DMS153 treated with DMSO at 0.1 percent for 48 hours (cell line): ENCODE measurements at regions not wholly inside any gene's neighbourhood (a gene's known extent, or its start where the extent isn't known, plus 50 kb on each side); places are given as distances from the start of the nearest gene placed in this dataset.
"Not testable (repeated sequence)": the region's sequence is repeated elsewhere in the genome, so short reads cannot be mapped to it uniquely, and the experiment has no call there.

Source experiments
- DNase-seq: peaks from one replicate; lab custom pipeline; 2025; ENCODE audit not compliant: unreplicated experiment; lab: John Stamatoyannopoulos, UW

DNA sequence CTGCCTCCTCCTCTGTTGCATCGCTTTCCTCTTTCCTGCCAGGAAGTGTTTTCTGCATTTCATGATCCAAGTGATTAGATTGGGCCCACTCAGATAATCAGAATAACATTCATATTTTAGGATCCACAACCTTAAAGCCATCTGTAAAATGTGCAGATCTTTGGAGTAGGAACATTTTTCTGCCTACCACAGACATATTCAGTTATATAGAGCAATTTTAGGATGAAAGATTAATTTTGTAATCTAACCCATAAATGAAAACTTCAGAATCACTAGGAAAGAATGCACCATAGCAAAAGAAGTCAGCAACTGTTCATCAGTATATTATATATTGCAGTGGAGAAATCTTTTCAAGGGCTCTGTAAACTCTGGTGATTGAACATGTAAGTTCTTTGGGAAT is 659.9 kb upstream of the LUZP2 start:
- no peak for DNase-seq

DNA sequence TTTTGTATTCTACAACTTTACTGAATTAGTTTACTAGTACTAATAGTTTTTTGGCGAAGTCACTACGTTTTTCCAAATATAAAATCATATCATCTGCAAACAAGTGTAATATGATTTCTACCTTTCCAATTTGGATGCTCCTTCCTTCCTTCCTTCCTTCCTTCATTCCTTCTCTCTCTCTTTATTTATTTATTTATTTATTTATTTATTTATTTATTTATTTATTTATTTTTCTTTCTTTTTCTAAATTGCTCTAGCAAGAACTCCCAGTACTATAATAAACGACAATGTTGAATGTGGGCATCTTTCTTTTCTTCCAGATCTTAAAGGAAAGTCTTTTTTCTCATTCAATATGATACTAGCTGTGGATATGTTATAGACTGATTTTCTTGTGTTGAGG is 656.0 kb upstream of the LUZP2 start:
- no peak for DNase-seq

DNA sequence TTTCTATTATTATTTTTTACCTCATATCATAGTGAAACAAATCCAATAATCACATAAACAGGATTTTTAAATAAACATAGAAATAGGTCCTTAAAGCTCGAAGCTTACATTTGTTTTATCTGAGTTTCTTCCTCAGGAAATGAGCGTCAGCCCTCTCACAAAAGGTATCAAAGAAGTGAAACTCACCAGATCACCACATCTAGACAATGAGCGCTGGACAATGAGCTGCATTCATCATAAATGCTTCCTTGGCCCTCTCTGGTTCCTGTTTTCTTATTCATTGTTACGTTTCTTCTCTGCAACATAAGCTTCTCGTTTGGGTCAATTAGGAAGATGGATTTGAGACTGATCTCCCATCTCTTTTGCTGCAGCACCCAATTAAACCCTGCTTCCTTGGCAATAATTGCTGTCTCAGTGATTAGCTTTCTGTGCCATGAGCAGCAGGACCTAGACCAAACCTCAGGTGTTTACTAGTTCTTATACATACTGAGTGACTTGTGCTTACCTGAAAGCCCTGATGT is 649.9 kb upstream of the LUZP2 start:
- DNase-seq = no peak

DNA sequence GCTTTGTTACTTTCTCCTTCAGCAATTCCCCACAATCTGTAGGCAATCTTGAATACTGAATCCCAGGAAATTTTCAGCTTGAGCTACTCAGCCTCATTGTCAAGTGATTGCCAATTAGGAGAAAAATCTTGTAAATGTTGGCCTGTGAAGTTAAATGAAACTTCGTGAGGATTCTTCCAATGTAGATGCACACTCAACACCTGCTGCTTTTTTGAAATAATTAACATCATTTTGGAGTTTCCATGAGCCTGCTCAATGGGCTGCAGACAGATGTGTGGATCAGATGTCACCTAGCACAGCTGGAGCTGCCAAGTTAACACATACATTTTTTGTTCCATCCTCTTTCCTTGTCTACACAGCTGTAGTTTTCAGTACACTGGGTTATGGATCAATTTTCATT is 645.6 kb upstream of the LUZP2 start:
- DNase-seq = no peak

DNA sequence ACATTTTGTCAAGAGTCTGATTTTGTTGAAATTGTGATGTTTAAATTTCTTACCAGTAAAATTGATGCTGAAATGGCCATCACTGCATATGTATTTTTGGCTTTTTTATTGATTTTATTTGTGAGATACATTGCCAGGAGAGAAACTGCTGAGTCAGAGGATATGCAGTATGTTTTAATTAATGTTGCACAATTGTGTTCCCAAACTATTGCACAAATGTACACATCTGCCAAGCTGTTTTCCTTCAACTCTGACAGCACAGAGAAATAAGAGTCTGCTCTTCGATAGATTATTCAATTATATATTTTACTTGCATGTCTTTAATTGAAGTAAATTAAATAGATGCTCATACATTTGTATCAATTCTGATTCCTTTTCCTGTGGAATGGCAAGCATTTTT is 640.2 kb upstream of the LUZP2 start:
- DNase-seq = no peak

DNA sequence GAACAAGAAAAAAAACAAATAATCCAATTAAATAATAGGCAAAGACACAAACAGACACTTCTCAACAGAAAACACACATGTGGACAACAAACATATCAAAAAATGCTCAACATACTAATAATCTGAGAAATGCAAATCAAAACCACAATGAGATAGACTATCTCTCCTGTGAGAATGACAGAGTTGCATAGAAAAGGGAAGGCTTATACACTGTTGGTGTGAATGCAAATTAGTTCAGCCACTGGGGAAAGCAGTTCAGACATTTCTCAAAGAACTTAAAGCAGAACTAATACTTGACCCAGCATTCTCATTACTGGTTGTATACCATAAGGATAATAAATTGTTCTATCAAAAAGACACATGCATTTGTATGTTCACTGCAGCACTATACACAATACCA is 637.8 kb upstream of the LUZP2 start:
- no peak for DNase-seq

DNA sequence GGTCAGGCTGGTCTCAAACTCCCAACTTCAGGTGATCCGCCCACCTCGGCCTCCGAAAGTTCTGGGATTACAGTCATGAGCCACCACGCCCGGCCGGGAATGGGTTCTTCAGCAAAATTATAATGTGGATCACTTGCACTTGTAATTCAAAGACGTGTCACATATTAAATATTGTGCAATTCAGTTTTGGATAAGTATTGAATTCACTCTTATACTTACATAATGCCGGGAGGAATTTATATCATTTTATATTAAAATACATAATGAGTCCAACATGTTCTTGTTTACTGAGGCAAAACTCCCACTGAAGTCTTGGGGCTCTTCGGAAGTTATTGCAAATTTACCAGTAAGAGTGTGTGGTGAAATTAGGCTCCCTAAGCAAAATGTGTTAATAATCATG is 635.2 kb upstream of the LUZP2 start:
- no peak for DNase-seq

DNA sequence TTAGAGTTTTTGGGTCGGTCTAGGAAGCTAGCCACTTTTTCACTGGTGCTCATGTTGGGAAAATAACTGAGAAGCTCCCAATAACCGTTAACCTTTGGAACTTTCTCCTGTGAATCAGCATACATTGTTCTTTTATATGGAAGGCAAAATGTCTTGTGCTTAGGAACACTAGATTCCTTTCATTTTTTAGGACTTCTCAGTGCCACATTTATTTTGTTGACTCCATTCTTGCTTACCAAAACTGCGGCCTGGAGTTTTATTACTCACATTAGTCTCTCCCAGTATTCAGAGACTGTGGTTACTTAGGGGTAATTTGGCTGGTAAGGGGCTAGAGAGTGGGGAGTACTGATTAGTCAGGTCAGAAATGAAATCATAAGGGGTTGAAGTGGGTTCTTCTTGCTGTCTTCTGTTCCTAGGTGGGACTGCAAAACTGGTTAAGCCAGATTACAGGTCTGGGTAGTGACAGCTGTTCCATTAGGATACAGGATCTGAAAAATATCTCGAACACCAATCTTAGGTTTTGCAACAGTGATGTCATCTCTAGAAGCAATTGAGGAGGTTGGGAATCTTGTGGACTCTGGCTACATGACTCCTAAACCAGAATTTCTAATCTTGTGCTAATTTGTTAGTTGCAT is 631.4 kb upstream of the LUZP2 start:
- DNase-seq = no peak

DNA sequence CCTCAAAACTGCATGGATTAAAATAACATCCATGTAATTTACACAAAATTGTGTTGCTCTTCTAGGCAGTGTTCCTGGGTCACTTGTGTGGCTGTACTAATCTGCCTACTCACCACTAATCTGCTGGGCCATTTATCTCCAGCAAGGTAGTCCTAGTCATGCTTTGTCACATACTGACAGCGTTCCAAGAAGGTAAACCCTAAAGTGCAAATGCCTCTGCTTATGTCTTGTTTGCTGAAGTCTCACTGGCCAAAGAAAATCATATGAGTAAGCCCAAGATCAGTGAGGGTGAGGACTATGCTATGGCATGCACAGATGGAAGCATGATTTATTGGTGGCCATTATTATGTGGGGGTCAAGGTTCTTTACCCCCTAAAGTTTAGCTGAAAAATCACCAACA is 630.2 kb upstream of the LUZP2 start:
- no peak for DNase-seq

DNA sequence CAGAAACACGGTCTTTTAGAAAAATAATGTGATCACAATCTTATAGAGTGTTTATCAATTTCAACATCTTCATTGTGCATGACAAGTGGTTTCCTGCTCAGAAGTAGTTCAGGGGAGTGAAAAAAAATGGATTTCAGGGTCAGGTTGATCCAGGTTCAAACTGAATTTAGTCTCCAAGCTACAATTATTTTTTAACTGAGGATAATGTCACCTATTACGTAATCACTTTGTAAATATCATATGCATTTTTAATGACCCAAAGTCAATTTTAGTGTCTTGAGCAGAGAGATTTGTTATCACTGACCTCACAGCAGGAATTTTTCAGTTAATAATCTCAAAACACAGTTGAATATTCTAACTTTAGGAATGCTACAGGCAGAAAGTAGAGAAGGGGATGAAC is 627.2 kb upstream of the LUZP2 start:
- no peak for DNase-seq

DNA sequence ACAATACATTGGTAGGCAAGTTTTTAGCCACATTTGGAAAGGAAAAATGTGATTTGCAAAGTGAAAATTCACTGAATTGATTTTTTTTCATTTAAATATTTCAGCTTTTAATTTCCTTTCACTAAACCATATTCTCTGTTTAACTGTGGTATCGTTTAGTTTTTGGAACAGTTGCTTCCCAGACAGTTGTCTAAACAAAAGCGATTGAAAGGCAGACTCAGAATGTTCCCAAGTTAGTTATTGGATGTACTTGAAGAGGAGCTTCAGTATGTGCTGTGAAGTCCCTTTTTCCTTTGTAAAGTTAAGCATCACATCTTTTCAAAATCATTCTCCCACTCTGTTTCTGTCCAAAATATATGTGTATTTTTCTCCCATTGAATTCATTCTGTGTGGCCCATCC is 623.4 kb upstream of the LUZP2 start:
- no peak for DNase-seq

DNA sequence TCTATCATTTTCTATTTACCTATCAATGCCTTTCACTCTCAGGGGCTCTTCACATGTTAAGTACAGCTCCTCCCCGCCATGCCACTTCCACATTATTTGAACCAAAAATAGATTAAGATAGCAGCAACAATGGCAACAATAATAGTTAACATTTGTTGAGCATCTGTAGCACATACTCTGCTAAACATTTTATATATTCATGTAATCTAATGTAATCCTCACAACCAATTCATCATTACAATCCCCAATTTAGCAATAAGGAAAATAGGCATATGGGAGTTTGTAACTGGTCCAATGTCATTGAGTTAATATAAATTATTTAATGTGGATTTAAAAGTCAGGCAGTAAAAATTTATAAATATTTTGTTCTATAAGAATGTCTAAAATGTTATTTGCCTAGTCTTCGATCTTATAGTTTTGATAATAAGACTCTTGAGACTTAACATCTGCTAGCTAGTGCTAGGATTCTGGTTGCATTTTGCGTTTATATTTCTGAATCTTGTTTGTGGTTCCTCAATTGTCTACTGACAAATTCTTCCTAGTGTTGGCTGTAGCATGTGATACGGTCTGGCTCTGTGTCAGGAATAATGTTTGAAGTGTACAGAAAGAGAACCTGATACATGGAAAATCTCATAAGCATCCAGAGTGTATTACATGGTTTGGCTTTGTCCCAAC is 621.5 kb upstream of the LUZP2 start:
- DNase-seq = no peak

DNA sequence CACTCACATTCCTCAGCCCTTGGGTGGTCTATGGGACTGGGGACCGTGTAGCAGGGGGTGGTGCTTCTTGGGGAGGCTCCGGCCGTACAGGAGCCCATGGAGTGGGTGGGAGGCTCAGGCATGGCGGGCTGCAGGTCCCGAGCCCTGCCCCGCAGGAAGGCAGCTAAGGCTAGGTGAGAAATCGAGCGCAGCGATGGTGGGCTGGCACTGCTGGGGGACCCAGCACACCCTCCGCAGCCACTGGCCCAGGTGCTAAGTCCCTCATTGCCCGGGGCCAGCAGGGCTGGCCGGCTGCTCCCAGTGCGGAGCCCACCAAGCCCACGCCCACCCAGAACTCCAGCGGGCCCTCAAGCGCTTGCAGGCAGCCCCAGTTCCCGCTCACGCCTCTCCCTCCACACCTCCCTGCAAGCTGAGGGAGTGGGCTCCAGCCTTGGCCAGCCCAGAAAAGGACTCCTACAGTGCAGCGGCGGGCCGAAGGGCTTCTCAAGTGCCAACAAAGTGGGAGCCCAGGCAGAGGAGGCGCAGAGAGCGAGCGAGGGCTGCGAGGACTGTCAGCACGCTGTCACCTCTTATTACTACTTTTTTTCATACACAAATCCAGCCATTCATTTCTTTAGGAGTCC is 613.3 kb upstream of the LUZP2 start:
- DNase-seq = not testable (repeated sequence)

DNA sequence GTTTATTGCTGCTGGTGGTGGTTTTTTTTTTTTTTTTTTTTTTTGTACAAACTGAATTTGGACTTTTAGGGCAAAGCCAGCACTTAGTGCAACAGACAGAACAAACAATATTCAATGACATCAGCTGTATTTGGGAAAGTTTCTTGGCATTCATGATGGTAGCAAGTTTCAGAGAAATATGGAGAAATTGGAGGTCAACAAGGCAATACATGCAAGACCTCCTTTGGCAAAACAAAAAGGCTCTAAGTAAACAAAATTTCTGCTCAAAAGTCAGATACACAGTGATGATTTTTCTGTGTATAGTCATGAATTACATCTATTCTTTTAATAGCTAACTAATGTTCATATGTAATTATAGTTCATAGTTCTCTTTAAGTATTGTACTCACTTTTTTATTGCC is 612.5 kb upstream of the LUZP2 start:
- DNase-seq = no peak

DNA sequence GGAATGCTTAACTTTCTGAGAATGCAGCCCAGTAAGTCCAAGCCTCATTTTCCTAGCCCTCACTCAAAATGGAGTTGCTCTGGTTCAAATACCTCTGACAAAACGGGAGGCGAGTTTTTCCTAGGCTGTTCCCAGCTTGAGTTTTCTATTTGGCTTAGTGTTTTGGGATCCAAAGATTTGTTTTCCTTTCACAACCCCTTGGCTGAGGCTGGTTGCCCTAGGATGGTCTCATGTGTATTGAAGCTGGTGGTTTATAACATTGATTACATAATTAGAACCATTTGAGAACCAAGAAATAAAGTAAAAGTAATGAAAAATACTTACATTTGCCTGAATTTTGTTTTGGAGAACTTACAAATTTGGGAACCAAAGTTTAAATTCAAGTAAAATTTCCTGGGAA is 611.1 kb upstream of the LUZP2 start:
- no peak for DNase-seq

DNA sequence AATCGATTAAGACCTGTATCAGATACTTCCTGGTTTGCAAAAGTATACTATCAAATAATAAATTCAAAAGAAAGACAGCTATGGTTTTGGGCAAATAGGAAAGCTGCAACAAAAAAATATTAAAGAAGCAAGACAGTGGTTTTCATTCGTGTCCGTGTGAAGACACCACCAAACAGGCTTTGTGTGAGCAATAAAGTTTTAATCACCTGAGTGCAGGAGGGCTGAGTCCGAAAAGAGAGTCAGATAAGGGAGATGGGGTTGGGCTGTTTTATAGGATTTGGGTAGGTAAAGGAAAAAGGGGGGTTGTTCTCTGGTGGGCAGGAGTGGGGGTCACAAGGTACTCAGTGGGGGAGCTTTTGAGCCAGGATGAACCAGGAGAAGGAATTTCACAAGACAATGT is 609.7 kb upstream of the LUZP2 start:
- DNase-seq = not testable (repeated sequence)

DNA sequence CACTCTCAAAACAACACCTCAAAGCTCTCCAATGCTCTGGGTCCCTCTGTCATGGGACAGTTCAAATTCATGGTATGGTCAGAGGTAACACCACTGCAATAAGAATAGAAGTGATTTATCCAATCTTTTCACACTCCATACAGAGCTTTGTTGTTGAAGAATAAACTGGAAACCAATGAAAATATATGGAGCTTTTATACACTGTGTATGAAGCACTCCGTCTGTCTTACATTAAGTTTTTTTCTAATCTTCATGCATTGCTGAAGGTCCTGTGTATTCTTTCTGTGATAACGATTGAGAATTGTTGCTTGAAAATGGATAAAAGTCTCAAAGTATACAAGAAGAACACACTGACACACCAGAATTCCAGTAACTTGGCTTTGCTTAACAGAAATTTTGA is 603.7 kb upstream of the LUZP2 start:
- no peak for DNase-seq

DNA sequence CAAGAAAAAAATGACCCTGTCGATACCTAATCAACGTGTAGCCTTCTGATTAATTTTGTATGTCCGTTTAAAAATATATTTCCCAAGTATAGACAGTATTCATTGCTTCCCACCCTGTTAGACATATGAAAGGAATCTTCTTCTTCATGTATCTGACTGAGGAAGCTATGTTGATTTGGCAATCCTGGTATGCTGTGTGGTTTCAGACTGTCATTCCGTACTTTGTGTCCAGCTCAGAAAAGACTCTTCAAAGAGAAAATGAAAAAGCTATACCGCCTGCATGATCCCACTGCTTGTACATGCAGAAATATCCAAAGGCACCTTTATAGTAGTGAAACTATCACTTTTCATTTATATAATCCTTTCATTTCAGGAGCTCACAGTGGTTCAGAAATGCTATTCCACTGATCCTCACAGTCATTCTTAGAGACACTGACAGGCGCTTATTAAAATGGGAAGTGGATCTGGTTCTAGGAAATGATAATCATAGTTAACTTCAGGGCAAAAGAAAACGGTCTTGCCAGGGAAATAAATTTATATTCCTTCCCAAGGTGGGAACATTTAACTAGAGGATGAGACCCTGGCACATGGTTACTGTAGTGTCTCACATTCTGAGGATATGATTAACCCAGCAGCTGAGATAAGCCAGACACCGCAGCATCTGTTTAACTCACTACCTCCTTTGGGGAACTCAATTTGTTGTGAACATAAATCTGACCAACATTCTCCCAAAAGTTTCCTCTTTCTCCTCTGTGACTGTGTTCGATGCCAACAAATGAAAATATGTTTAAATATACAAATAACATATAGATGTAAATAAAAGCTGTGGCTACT is 599.2 kb upstream of the LUZP2 start:
- DNase-seq = no peak

DNA sequence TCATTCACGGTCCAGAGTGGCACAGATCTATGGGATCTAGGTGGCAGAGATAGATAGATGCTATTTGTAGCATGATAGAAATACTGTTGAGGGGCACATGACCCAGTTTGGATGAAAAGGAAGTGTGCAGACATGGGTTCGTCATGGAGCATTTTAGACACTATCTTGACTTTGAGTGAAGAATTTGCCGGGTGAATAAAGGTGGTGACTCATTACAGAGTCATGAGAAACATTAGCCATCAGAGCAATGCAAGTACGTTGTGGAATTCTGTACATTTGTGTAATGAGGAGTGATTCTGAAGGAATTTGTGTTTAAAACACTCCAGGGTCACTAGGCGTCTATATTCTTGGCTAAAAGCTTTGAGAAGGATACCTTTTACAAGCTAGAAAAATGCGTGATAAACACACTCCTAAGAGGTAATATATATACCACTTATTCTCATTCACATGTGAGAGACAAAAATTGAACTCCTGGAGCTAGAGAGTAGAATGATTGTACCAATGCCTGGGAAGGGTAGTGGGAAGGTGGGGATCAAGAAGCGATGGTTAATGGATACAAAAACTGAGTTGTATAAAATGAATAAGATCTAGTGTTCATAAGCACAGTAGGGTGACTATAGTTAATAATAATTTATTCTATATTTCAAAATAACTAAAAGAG is 593.7 kb upstream of the LUZP2 start:
- DNase-seq = no peak

DNA sequence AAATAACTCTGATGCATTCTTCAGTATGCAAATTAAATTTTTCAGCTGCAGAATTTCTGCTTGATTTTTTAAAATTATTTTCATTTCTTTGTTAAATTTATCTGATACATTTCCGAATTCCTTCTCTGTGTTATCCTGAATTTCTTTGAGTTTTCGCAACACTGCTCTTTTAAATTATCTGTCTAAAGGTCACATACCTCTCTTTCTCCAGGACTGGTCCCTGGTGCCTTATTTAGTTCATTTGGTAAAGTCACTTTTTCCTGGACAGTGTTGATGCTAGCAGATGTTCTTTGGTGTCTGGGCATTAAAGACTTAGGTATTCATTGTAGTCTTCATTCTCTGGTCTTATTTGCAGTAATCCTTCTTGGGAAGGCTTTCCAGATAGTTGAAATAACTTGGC is 577.4 kb upstream of the LUZP2 start:
- DNase-seq = no peak

DNA sequence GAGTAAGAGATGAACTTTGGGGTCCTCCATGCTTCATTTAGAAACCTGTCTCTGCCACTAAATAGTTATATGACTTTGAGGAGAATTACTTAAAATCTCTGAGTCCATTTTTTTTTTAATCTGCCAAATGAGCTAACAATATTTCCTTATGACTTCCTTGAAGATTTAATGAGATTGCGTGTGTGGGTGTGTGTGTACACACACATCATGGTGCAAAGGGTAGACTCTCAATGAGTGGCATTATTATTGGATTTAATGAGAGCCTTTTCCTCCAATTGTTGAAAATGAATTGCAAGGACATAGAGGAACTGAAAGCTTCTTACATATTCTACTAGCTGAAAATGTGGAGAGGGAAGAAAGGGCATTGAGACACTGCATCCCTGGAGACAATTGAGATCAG is 573.5 kb upstream of the LUZP2 start:
- no peak for DNase-seq
